Activated effector memory CD4-positive, alpha-beta T cell treated with anti-CD3 and anti-CD28 coated beads, Interleukin-2, amount 50 U/mL, for 16 hours (primary cell): ENCODE measurements at regions not wholly inside any gene's neighbourhood (a gene's known extent, or its start where the extent isn't known, plus 50 kb on each side); places are given as distances from the start of the nearest gene placed in this dataset.
"Not testable (repeated sequence)": the region's sequence is repeated elsewhere in the genome, so short reads cannot be mapped to it uniquely, and the experiment has no call there.

ENCODE experiments used
- DNase-seq: peaks from one replicate; pipeline ENCODE4 v3.0.0-alpha.2; 2020

GRCh38 chr16:31754998-31755615 lies 118.5 kb upstream of the ZNF267 start:
- DNase-seq: no peak

GRCh38 chr16:31764103-31764502 lies 109.5 kb upstream of the ZNF267 start:
- no peak for DNase-seq

GRCh38 chr16:31767267-31767666 lies 106.3 kb upstream of the ZNF267 start:
- DNase-seq: no peak

- DNase-seq: no peak
Measured at GRCh38 chr16:31780342-31780741, 93.3 kb upstream of the ZNF267 start.

- no peak for DNase-seq
Measured at GRCh38 chr16:31785126-31785525, 88.5 kb upstream of the ZNF267 start.

- no peak for DNase-seq
Measured at GRCh38 chr16:31807086-31807485, 66.5 kb upstream of the ZNF267 start.

- no peak for DNase-seq
Measured at GRCh38 chr16:31810863-31811262, 62.7 kb upstream of the ZNF267 start.

GRCh38 chr16:31816141-31816540 lies 57.5 kb upstream of the ZNF267 start:
- DNase-seq: not testable (repeated sequence)

GRCh38 chr16:31819386-31819785 lies 54.2 kb upstream of the ZNF267 start:
- DNase-seq: no peak

GRCh38 chr16:31819948-31820347 lies 53.7 kb upstream of the ZNF267 start:
- DNase-seq: no peak
